ENCODE measurements at regions not wholly inside any gene's neighbourhood (a gene's known extent, or its start where the extent isn't known, plus 50 kb on each side); places are given as distances from the start of the nearest gene placed in this dataset.

- no peak for TF ChIP-seq ZNF274 (IDR thresholded peaks at IDR 0.05; ENCODE audit: low read depth, low read length)
- TF ChIP-seq SUZ12 (IDR thresholded peaks at IDR 0.05; ENCODE audit: extremely low read depth, insufficient read depth, insufficient read length): no peak
- no peak for TF ChIP-seq YY1 (IDR thresholded peaks at IDR 0.05; ENCODE audit: insufficient read depth, insufficient read length)
These were observed 533.2 kb downstream of the ARAP2 start for GRCh38 chr4:35711127-35711526.

Measured in NT2/D1 (cell line).